Activated T-helper 1 cell treated with Interleukin-2 at 50 U/mL for 16 hours (primary cell): ENCODE measurements at regions not wholly inside any gene's neighbourhood (a gene's known extent, or its start where the extent isn't known, plus 50 kb on each side); places are given as distances from the start of the nearest gene placed in this dataset.

Experiments used
- DNase-seq: peaks from one replicate; pipeline ENCODE4 v3.0.0-alpha.2; 2020; ENCODE audit warnings: low read depth

DNA sequence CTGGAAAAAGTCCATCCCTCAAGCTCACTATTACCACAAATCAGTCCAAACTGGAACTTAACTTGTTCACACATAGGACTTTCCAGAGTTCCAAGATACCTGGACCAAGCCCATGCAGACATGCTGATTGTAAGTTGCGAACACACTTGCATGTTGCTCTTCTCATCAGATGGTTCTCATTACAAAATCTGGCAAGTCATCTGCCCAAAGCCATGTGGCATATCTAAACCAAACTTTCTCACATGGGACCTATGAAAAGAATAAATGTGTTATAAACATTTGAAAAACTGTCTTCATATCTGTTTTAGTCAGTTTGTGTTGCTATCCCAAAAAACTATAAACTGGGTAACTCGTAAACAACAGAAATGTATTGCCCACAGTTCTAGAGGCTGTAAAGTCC lies 58.8 kb upstream of the MKLN1 start:
- DNase-seq: no peak

DNA sequence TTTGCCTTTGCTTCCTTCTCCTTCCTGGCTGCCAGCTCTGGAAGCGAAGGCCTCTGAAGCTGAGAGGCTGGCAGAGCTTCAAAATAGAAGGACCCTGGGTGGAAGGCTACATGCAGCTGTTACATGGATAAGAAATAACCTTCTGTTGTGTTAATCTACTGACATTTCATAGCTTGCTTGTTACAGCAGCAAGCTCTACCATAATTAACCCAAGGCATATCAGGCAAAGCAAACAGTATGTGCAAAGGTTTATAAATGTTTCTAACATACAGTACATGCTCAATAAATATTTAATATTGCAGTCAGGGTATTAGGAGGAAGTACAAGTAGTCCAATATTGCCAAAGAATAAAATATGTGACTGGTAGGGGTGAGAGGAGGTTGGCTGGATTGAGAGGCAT lies 55.6 kb upstream of the MKLN1 start:
- no peak for DNase-seq

DNA sequence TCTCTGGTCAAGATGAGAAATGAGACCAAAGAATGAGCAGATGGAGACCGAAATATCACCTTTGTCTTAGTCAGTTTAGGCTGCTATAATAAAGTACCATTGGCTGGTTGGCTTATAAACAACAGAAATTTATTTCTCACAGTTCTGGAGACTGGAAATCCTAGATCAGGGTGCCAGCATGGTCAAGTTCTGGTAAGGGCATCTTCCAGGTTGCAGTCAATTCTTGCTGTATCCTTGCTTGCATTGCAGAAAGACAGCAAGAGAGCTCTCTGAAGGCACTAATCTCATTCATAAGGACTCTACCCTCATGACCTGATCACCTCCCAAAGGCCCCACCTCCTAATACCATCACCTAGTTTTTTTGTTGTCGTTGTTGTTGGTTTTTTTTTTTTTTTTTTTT lies 52.7 kb upstream of the MKLN1 start:
- DNase-seq: no peak

DNA sequence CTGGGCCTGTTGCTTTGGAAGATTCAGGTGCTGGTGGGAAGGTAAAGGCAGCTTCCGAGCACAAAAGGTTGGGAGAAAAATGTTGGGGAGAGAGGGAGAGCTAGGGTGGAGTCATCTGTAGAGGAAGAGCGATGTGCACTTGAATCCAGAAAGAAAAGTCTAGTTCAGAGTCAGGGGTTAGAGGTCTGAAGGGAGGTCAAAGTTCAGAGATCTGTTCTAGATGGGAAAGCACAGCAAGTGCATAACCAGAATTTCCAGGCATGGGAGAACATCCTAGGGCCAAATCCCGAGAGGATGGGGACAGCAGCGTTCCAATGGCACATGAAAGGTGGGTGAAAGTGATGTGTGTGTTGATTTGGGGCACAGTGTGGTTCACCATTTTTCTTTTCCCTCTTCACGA lies 51.5 kb upstream of the MKLN1 start:
- no peak for DNase-seq

DNA sequence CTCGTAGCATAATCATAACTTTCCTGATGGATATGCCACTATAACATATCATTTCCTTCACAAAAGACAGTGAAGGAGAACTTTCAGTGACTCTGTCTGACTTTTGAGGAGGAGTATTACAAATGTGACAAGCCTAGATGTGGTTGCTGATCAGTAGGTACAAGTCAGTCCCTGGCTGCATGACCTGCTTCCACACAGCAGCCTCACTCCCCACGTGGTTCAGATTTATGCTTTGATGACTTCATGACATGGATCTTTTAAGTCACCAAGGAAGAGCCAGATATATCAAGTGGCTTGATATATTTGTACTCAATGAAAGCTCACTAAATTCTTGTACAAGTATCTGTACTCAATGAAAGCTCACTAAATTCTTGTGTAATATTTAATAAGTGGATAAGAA lies 50.9 kb upstream of the MKLN1 start:
- DNase-seq: no peak
